HG02678 (cell line): ENCODE measurements at regions not wholly inside any gene's neighbourhood (a gene's known extent, or its start where the extent isn't known, plus 50 kb on each side); places are given as distances from the start of the nearest gene placed in this dataset.

Experiments
- ATAC-seq: cut with Tn5 transposase; IDR thresholded peaks from one replicate; pipeline ENCODE4 v1.9.1; 2021; ENCODE audit warnings: mild to moderate bottlenecking, moderate library complexity; ENCODE audit not compliant: unreplicated experiment

- ATAC-seq: no peak
Observed at GRCh38 chr5:74918232-74918669, 52.1 kb upstream of the FAM169A start.

DNA sequence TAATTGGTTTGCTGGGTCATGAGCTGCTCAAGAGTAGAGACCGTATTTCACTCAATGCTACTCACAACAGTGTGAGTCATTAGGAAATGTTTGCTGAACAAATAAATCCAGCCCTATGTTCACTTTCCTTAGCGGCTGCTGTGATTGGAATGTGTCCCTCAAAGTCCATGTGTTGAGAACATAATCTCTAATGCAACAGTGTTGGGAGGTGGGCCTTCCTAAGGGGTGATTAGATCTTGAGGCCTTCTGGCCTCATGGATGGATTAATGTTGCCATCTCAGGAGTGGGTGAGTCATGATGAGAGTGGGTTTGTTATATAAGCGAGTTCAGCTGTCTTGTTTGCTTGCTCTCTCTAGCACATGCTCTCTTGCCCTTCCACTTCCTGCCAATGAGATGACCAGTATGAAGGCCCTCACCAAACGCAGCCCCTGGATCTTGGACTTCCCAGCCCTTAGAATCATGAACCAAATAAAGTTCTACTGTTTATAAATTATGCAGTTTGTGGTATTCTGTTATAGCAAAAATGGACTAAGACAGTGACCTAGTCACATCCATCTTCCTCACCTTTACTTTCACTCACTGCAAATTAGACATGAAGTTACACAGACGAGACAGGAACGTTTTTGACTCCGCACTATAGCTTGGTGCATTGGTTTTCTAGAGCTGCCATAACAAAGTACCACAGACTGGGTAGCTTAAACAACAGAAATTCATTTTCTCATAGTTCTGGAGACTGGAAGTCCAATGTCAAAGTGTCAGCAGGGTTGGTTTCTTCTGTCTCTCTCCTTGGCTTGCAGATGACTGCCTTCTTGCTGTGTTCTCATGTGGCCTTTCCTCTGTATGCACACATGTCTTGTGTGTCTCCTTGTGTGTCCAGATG, 50.9 kb upstream of the FAM169A start:
- ATAC-seq: no peak
